ENCODE measurements at regions not wholly inside any gene's neighbourhood (a gene's known extent, or its start where the extent isn't known, plus 50 kb on each side); places are given as distances from the start of the nearest gene placed in this dataset.
A peak's percentile ranks its signal among the peaks of the same experiment; 100 is the strongest.
"Not testable (repeated sequence)": the region's sequence is repeated elsewhere in the genome, so short reads cannot be mapped to it uniquely, and the experiment has no call there.

GRCh38 chr4:119437515-119437914 is 115.6 kb upstream of the FABP2 start:
- intact Hi-C loops (cut with micrococcal nuclease); H3K4me1 ChIP-seq (ENCODE audit: insufficient read depth, low read length); H3K4me3 ChIP-seq (ENCODE audit: low read length in 2 of 2); DNase-seq; H3K27me3 Mint-ChIP-seq; H3K27ac ChIP-seq (ENCODE audit: low read depth, low read length); CTCF ChIA-PET (ENCODE audit: partially characterized antibody); POLR2A ChIA-PET (ENCODE audit: partially characterized antibody); H3K4me1 Mint-ChIP-seq; H3K36me3 Mint-ChIP-seq; H3K36me3 ChIP-seq (ENCODE audit: insufficient read depth, low read length); H3K9me3 ChIP-seq (ENCODE audit: control insufficient read depth in 1 of 2, low read length in 2 of 2); H3K27ac Mint-ChIP-seq; H3K9me3 Mint-ChIP-seq; H3K27me3 ChIP-seq (ENCODE audit: insufficient read depth, low read length); H3K4me3 Mint-ChIP-seq: not testable (repeated sequence)

GRCh38 chr4:119408561-119409224 is 86.8 kb upstream of the FABP2 start:
- CTCF ChIA-PET (ENCODE audit: partially characterized antibody); H3K36me3 ChIP-seq (ENCODE audit: insufficient read depth, low read length); H3K4me3 Mint-ChIP-seq; intact Hi-C loops (cut with micrococcal nuclease); H3K4me1 Mint-ChIP-seq; H3K4me1 ChIP-seq (ENCODE audit: insufficient read depth, low read length); H3K9me3 ChIP-seq (ENCODE audit: control insufficient read depth in 1 of 2, low read length in 2 of 2); DNase-seq; H3K9me3 Mint-ChIP-seq; H3K27me3 ChIP-seq (ENCODE audit: insufficient read depth, low read length); POLR2A ChIA-PET (ENCODE audit: partially characterized antibody); H3K4me3 ChIP-seq (ENCODE audit: low read length in 2 of 2); H3K27ac ChIP-seq (ENCODE audit: low read depth, low read length); H3K27me3 Mint-ChIP-seq: not testable (repeated sequence)
- H3K36me3 Mint-ChIP-seq = peaks cover 3 to 13% of the 10 kb centered on the region in 2 donors
- peak overlapping the region in 1 of 7 donors; percentile 73 for H3K27ac Mint-ChIP-seq

DNA sequence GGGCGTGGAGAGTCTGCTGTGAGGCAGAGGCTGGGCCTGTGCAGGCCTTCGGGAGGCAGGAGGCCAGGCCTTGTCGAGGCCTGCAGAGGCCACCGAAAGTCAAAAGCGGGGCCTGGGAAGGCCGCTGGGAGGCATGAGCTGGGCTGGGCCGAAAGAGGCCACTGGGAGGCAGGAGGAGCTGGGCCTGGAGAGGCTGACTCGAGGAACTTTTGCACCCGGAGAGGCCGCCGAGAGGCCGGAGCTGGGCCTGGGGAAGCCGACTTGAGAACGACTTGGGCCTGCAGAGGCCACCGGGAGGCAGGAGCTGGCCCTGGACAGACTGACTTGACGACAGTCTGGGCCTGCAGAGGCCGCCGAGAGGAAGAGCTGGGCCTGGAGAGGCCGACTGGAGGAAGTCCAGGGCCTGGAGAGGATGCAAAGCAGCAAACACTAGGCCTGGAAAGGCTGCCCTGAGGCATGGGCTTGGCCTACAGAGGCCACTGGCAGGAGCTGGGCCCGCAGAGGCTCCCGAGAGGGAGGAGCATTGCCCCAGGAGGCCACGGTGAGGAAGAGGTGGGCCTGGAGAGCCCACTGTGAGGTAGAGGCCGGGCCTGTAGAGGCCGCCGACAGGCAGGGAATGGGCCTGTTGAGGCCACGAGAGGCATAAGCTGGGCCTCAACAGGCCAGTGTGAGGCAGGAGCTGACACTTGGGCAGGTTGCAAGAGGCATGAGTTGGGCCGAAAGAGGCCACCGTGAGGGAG is 85.0 kb upstream of the FABP2 start:
- H3K27me3 Mint-ChIP-seq; H3K4me3 Mint-ChIP-seq; CTCF ChIA-PET (ENCODE audit: partially characterized antibody); H3K27ac ChIP-seq (ENCODE audit: low read depth, low read length); H3K9me3 Mint-ChIP-seq; H3K27me3 ChIP-seq (ENCODE audit: insufficient read depth, low read length); H3K36me3 ChIP-seq (ENCODE audit: insufficient read depth, low read length); H3K4me3 ChIP-seq (ENCODE audit: low read length in 2 of 2); POLR2A ChIA-PET (ENCODE audit: partially characterized antibody); intact Hi-C loops (cut with micrococcal nuclease); H3K9me3 ChIP-seq (ENCODE audit: control insufficient read depth in 1 of 2, low read length in 2 of 2); H3K4me1 ChIP-seq (ENCODE audit: insufficient read depth, low read length); H3K4me1 Mint-ChIP-seq: not testable (repeated sequence)
- peaks cover 3 to 13% of the 10 kb centered on the region in 2 donors for H3K36me3 Mint-ChIP-seq
- peak in 1 of 5 donors; percentile 0 for DNase-seq
- H3K27ac Mint-ChIP-seq = peak overlapping the region in 1 of 7 donors; percentile 77

GRCh38 chr4:119406041-119406440 is 84.1 kb upstream of the FABP2 start:
- POLR2A ChIA-PET (ENCODE audit: partially characterized antibody); H3K27ac ChIP-seq (ENCODE audit: low read depth, low read length); H3K36me3 Mint-ChIP-seq; H3K27me3 Mint-ChIP-seq; intact Hi-C loops (cut with micrococcal nuclease); H3K4me3 Mint-ChIP-seq; H3K27me3 ChIP-seq (ENCODE audit: insufficient read depth, low read length); H3K36me3 ChIP-seq (ENCODE audit: insufficient read depth, low read length); H3K4me1 ChIP-seq (ENCODE audit: insufficient read depth, low read length); H3K9me3 ChIP-seq (ENCODE audit: control insufficient read depth in 1 of 2, low read length in 2 of 2); H3K9me3 Mint-ChIP-seq; H3K4me3 ChIP-seq (ENCODE audit: low read length in 2 of 2); H3K4me1 Mint-ChIP-seq; CTCF ChIA-PET (ENCODE audit: partially characterized antibody); DNase-seq; H3K27ac Mint-ChIP-seq: not testable (repeated sequence)

DNA sequence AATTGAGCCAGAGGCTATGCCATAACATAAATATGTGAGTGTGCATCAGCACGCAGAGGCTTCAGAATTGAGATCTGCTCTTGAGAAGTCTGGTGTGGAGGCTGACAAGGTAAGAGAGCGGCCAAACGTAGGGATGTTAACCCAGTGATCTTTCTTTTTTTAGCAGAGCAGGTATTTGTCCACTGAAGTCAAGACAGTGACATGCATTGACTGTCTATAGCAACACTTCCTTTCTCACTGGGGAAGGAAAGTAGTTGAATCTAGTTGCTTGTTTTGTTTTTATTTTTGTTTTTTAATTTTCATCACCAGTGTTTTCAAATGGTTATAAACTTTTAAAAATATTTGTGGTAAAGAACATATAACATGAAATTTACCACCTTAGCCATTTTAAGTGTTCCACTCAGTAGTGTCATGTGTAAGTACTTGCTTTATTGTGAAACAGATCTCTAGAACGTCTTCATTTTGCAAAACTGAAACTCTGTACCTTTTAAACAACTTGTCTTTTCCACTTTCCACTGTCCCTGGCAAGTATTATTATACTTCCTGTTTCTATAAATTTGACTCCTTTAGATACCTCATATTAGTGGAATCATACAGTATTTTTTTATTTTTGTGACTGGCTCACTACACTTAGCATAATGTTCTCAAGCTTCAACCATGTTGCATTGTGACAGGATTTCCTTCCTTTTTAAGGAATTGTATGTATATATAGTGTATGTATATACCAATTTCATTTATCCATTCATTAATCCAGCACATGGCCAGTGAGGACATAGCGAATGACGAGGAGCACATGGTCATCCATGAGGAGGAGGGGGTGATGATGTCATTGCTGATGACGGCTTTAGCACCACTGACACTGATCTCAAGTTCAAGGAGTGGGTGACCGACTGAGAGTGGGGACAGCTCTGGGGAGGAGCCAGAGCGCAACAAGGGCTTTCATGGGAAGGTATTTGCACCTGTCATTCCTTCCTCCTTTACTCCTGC is 80.7 kb upstream of the FABP2 start:
- H3K9me3 ChIP-seq (ENCODE audit: control insufficient read depth in 1 of 2, low read length in 2 of 2); H3K36me3 ChIP-seq (ENCODE audit: insufficient read depth, low read length); intact Hi-C loops (cut with micrococcal nuclease); H3K9me3 Mint-ChIP-seq; H3K27ac ChIP-seq (ENCODE audit: low read depth, low read length); H3K27me3 Mint-ChIP-seq; H3K4me1 Mint-ChIP-seq; H3K4me3 ChIP-seq (ENCODE audit: low read length in 2 of 2); H3K4me1 ChIP-seq (ENCODE audit: insufficient read depth, low read length); H3K27me3 ChIP-seq (ENCODE audit: insufficient read depth, low read length); CTCF ChIA-PET (ENCODE audit: partially characterized antibody); DNase-seq; POLR2A ChIA-PET (ENCODE audit: partially characterized antibody); H3K36me3 Mint-ChIP-seq: not testable (repeated sequence)
- peak overlapping the region in 2 of 7 donors; percentile 20 to 33 for H3K27ac Mint-ChIP-seq
- H3K4me3 Mint-ChIP-seq = peak overlapping the region in 1 of 8 donors; percentile 42

DNA sequence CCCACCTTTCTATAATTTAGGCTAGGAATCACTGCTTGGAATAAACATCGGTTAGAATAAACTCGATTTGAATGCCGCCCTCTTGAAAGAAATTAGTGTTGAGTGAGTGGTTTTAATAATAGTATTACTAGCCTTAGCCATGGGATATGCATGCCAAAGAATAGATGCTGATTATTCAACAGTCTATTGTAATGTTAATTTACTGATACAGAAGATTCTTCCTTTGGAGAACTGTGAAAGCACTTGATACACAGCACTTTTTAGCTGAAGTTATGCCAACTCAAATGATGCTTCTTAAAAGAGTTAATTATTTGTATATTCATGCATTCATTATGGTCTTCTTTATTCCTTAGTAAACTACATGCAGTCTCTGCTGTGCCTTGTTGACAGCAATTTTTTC is 73.8 kb upstream of the FABP2 start:
- H3K36me3 ChIP-seq (ENCODE audit: insufficient read depth, low read length); H3K4me3 Mint-ChIP-seq; H3K27me3 ChIP-seq (ENCODE audit: insufficient read depth, low read length); DNase-seq; H3K4me3 ChIP-seq (ENCODE audit: low read length in 2 of 2); H3K27ac Mint-ChIP-seq; H3K9me3 Mint-ChIP-seq; H3K4me1 ChIP-seq (ENCODE audit: insufficient read depth, low read length); H3K27me3 Mint-ChIP-seq; H3K36me3 Mint-ChIP-seq; intact Hi-C loops (cut with micrococcal nuclease); H3K27ac ChIP-seq (ENCODE audit: low read depth, low read length); H3K9me3 ChIP-seq (ENCODE audit: control insufficient read depth in 1 of 2, low read length in 2 of 2); H3K4me1 Mint-ChIP-seq; POLR2A ChIA-PET (ENCODE audit: partially characterized antibody); CTCF ChIA-PET (ENCODE audit: partially characterized antibody): not testable (repeated sequence)

- Mint-ChIP-seq H3K4me3 (no peak overlapping the region), H3K27ac (no peak overlapping the region), H3K27me3 (peaks cover 0 to 6% of the 10 kb centered on the region in 2 donors), H3K36me3 (no peaks in the 10 kb centered on the region), H3K9me3 (no peaks in the 10 kb centered on the region), H3K4me1 (no peaks in the 10 kb centered on the region)
- Histone ChIP-seq H3K27ac (ENCODE audit: low read depth, low read length) (no peak overlapping the region), H3K4me3 (ENCODE audit: low read length in 2 of 2) (no peak overlapping the region), H3K4me1 (ENCODE audit: insufficient read depth, low read length) (no peaks in the 10 kb centered on the region), H3K36me3 (ENCODE audit: insufficient read depth, low read length) (no peaks in the 10 kb centered on the region), H3K27me3 (ENCODE audit: insufficient read depth, low read length) (no peaks in the 10 kb centered on the region), H3K9me3 (ENCODE audit: control insufficient read depth in 1 of 2, low read length in 2 of 2) (no peaks in the 10 kb centered on the region)
- ChIA-PET CTCF (ENCODE audit: partially characterized antibody) (no interaction called here), POLR2A (ENCODE audit: partially characterized antibody) (no interaction called here)
- no peak for DNase-seq
- intact Hi-C loops (cut with micrococcal nuclease) = no loop called here
Measured at GRCh38 chr4:119394826-119395225, 72.9 kb upstream of the FABP2 start.

Data from CD4-positive, alpha-beta memory T cell (primary cell).